PC-9 (cell line): ENCODE measurements at regions not wholly inside any gene's neighbourhood (a gene's known extent, or its start where the extent isn't known, plus 50 kb on each side); places are given as distances from the start of the nearest gene placed in this dataset.

Source experiments
- BruUV-seq: library from RNA; stranded (reverse); fragments of 400-500 nt; replicated peaks from 2 replicates; lab custom pipeline; 2021; lab: Mats Ljungman, UMichigan
- CTCF ChIA-PET: fragments of 300-600 bp; sonication (Branson Sonifier 250); formaldehyde crosslinking; loops from one replicate; lab custom pipeline; 2022; ENCODE audit warnings: antibody characterized with exemption; lab: Charles Lee
- POLR2A ChIA-PET: fragments of 300-600 bp; sonication (Branson Sonifier 250); formaldehyde crosslinking; loops from one replicate; lab custom pipeline; 2022; ENCODE audit warnings: antibody characterized with exemption; ENCODE audit not compliant: unreplicated experiment; lab: Charles Lee
- DNase-seq, 2 experiments: peaks; one replicate each; pipeline versions ENCODE4 v3.0.0 to v3.0.0-alpha.2; 2015 to 2022; ENCODE audit warnings: mixed read lengths in 1 of 2
- H2AFZ ChIP-seq: fragments of 200-600 bp; sonication (generic); 2 replicates; pipeline ENCODE4 v1.8.1; 2017; ENCODE audit warnings: antibody characterized with exemption
- H3F3A ChIP-seq: fragments of 200-600 bp; sonication (generic); 2 replicates; pipeline ENCODE4 v1.8.1; 2017; ENCODE audit warnings: antibody characterized with exemption, mild to moderate bottlenecking, low read depth; ENCODE audit not compliant: insufficient read depth
- H3K27ac ChIP-seq: fragments of 200-600 bp; sonication (generic); 2 replicates; pipeline ENCODE4 v1.6.1; 2016; ENCODE audit warnings: mixed run types
- H3K27me3 ChIP-seq: fragments of 200-600 bp; sonication (generic); 2 replicates; pipeline ENCODE4 v1.6.1; 2016; ENCODE audit warnings: low read depth, mixed run types; ENCODE audit not compliant: insufficient read depth
- H3K36me3 ChIP-seq: fragments of 200-600 bp; sonication (generic); 2 replicates; pipeline ENCODE4 v1.6.1; 2016; ENCODE audit warnings: low read depth, mixed run types
- H3K4me1 ChIP-seq: fragments of 200-600 bp; sonication (generic); replicated peaks from 2 replicates; pipeline ENCODE4 v1.6.1; 2016; ENCODE audit warnings: mixed run types; ENCODE audit not compliant: insufficient read depth
- H3K4me2 ChIP-seq: fragments of 200-600 bp; sonication (generic); 2 replicates; pipeline ENCODE4 v1.6.1; 2017; ENCODE audit warnings: mixed run types
- H3K4me3 ChIP-seq: fragments of 200-600 bp; sonication (generic); 2 replicates; pipeline ENCODE4 v1.6.1; 2016; ENCODE audit warnings: mixed run types
- H3K79me2 ChIP-seq: fragments of 200-600 bp; sonication (generic); 2 replicates; pipeline ENCODE4 v1.6.1; 2017; ENCODE audit warnings: low read depth, mixed run types
- H3K9me2 ChIP-seq: fragments of 200-600 bp; sonication (generic); 2 replicates; pipeline ENCODE4 v1.8.1; 2017; ENCODE audit warnings: mild to moderate bottlenecking; ENCODE audit not compliant: insufficient read depth
- H3K9me3 ChIP-seq: fragments of 200-600 bp; sonication (generic); 2 replicates; pipeline ENCODE4 v1.8.1; 2016; ENCODE audit warnings: low read depth; ENCODE audit not compliant: insufficient read depth
- H4K20me1 ChIP-seq: fragments of 200-600 bp; sonication (generic); 2 replicates; pipeline ENCODE4 v1.8.1; 2017; ENCODE audit not compliant: insufficient read depth
- EZH2 ChIP-seq: fragments of 200-600 bp; sonication (generic); IDR thresholded peaks from 2 replicates; pipeline ENCODE4 v1.8.0; 2017; ENCODE audit warnings: antibody characterized with exemption, low read depth
- intact Hi-C: fragments of 100-400 bp; cut with micrococcal nuclease; formaldehyde crosslinking; loops from one replicate; pipeline ENCODE4 v1.10.0; 2022; ENCODE audit not compliant: unreplicated experiment
- TF ChIP-seq, protein P1 (sequence below): fragments of 200-600 bp; sonication (generic); conservative IDR thresholded peaks from 2 replicates; pipeline ENCODE4 v1.6.1; 2017; ENCODE audit warnings: mixed run types, antibody characterized with exemption, mild to moderate bottlenecking, moderate library complexity

DNA sequence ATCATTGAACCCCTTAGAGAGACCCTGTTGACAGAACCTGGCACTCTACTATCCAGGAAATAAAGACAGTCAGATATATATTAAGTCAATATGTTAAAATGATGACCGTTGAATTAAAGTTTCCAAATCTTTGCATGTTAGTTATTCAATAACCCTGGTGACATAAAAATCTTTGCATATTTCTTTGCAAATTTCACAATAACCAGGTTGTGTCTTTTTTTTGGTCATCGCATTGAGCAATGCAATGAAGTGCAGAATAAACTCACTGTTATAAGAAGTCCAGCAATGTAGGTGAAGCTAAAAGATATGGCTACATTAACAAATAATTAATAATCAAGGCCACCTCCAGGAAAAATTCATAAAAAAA lies 596.9 kb downstream of the NYAP2 start:
- Histone ChIP-seq H3K79me2 (no peaks in the 10 kb centered on the region), H3K4me1 (peaks cover 9% of the 10 kb centered on the region; the same call in 1 of the 2 replicates), H3K36me3 (no peaks in the 10 kb centered on the region), H3K27me3 (no peaks in the 10 kb centered on the region), H2AFZ (no peak overlapping the region), H3K4me3 (no peak overlapping the region), H3K27ac (no peak overlapping the region), H3K9me3 (peaks cover 3% of the 10 kb centered on the region), H3F3A (no peaks in the 10 kb centered on the region), H4K20me1 (no peaks in the 10 kb centered on the region), H3K9me2 (no peaks in the 10 kb centered on the region), H3K4me2 (no peak overlapping the region)
- DNase-seq: no peak
- ChIA-PET CTCF (no interaction called here), POLR2A (no interaction called here)
- no peak for TF ChIP-seq EZH2
- TF ChIP-seq, protein P1, sequence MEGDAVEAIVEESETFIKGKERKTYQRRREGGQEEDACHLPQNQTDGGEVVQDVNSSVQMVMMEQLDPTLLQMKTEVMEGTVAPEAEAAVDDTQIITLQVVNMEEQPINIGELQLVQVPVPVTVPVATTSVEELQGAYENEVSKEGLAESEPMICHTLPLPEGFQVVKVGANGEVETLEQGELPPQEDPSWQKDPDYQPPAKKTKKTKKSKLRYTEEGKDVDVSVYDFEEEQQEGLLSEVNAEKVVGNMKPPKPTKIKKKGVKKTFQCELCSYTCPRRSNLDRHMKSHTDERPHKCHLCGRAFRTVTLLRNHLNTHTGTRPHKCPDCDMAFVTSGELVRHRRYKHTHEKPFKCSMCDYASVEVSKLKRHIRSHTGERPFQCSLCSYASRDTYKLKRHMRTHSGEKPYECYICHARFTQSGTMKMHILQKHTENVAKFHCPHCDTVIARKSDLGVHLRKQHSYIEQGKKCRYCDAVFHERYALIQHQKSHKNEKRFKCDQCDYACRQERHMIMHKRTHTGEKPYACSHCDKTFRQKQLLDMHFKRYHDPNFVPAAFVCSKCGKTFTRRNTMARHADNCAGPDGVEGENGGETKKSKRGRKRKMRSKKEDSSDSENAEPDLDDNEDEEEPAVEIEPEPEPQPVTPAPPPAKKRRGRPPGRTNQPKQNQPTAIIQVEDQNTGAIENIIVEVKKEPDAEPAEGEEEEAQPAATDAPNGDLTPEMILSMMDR: no peak
- no TSS peak for BruUV-seq
- intact Hi-C loops: no loop called here

GRCh38 chr2:225995796-225996461 lies 596.4 kb downstream of the NYAP2 start:
- no peak overlapping the region for H3K4me3 ChIP-seq
- H3F3A ChIP-seq: no peaks in the 10 kb centered on the region
- DNase-seq: no peak
- no peak overlapping the region for H3K27ac ChIP-seq
- no peaks in the 10 kb centered on the region for H3K27me3 ChIP-seq
- no peak overlapping the region for H2AFZ ChIP-seq
- CTCF ChIA-PET: no interaction called here
- intact Hi-C loops: no loop called here
- POLR2A ChIA-PET: no interaction called here
- TF ChIP-seq EZH2: no peak
- TF ChIP-seq, protein P1: no peak
- peaks cover 3% of the 10 kb centered on the region for H3K9me3 ChIP-seq
- no peaks in the 10 kb centered on the region for H3K79me2 ChIP-seq
- no peaks in the 10 kb centered on the region for H3K36me3 ChIP-seq
- H3K9me2 ChIP-seq: no peaks in the 10 kb centered on the region
- H3K4me1 ChIP-seq: peaks cover 9% of the 10 kb centered on the region; the same call in 1 of the 2 replicates
- no TSS peak for BruUV-seq
- no peak overlapping the region for H3K4me2 ChIP-seq
- no peaks in the 10 kb centered on the region for H4K20me1 ChIP-seq

GRCh38 chr2:225994748-225995405 lies 595.4 kb downstream of the NYAP2 start:
- Histone ChIP-seq H3K27ac (no peak overlapping the region), H3K4me2 (no peak overlapping the region), H2AFZ (no peak overlapping the region), H3K27me3 (no peaks in the 10 kb centered on the region), H3K4me1 (peaks cover 9% of the 10 kb centered on the region; the same call in 1 of the 2 replicates), H4K20me1 (no peaks in the 10 kb centered on the region), H3K79me2 (no peaks in the 10 kb centered on the region), H3K36me3 (no peaks in the 10 kb centered on the region), H3K4me3 (no peak overlapping the region), H3K9me3 (peaks cover 3% of the 10 kb centered on the region), H3F3A (no peaks in the 10 kb centered on the region), H3K9me2 (no peaks in the 10 kb centered on the region)
- POLR2A ChIA-PET: no interaction called here
- CTCF ChIA-PET: no interaction called here
- DNase-seq: no peak
- intact Hi-C loops: no loop called here
- TF ChIP-seq, protein P1: no peak
- no peak for TF ChIP-seq EZH2
- no TSS peak for BruUV-seq
